KG1 (cell line): ENCODE measurements at regions not wholly inside any gene's neighbourhood (a gene's known extent, or its start where the extent isn't known, plus 50 kb on each side); places are given as distances from the start of the nearest gene placed in this dataset.

Experiments used
- DNase-seq: peaks from one replicate; lab custom pipeline; 2025; lab: John Stamatoyannopoulos, UW

GRCh38 chr20:60274717-60275116, 316.5 kb downstream of the CDH26 start:
- DNase-seq = no peak

DNA sequence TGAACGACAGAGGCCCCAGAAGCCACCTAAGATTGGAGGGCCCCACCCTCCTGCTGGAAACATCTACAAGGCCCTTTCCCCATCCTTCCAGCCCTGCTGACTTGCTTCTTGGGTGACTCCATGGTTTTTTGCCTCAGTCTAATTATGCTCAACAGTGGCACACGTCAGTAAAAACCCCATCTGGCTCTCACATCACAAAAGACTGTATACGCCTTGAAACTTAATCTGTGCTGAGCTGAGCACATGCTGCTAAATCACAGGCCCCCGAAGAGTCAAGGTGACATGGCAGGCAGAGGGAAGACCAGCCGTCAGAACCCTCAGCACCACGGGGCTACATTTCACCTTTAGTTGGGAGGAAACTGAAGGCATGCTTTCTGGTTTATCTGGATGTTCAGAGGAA, 323.1 kb downstream of the CDH26 start:
- DNase-seq = no peak

DNA sequence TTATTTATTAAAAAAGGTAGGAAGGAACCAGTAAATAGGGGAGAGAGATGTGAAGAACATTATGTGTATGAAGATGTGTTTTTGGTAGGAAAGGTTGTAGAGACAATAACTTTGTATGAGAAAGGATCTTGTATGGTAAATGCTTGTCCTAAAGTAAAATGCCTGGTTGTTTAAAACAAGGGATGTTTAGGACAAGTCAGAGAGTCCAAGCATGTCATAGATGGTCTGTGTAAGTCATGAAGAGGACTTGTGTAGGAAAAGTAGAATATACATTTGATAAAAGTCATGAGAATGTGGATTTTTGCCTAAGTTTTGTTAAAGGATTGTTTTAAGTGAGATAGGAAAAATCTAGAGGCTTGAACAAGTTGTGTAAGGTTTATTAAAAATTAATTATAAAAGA, 325.1 kb downstream of the CDH26 start:
- no peak for DNase-seq

- DNase-seq = no peak
Measured at GRCh38 chr20:60286764-60287163, 328.5 kb downstream of the CDH26 start.

- DNase-seq = no peak
Measured at GRCh38 chr20:60288945-60289344, 330.7 kb downstream of the CDH26 start.

DNA sequence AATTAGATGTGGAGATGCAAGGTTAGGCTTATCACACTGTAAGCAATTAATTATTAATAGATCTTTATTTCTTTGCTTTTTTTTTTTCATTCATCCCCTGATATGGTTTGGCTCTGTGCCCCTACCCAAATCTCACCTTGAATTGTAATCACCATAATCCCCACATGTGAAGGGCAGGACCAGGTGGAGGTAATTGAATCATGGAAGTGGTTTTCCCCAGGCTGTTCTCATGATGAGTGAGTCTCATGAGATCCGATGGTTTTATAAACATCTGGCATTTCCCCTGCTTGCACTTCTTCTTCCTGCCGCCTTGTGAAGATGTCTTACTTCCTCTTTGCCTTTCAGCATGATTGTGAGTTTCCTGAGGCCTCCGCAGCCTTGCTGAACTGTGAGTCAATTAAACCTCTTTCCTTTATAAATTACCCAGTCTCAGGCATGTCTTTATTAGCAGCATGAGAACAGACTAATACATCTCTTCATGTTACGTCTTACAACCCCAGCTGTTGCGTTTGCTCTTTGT, 333.8 kb downstream of the CDH26 start:
- DNase-seq = peak; percentile 0

GRCh38 chr20:60294632-60295031, 336.4 kb downstream of the CDH26 start:
- no peak for DNase-seq

GRCh38 chr20:60295214-60295613, 337.0 kb downstream of the CDH26 start:
- DNase-seq = no peak

DNA sequence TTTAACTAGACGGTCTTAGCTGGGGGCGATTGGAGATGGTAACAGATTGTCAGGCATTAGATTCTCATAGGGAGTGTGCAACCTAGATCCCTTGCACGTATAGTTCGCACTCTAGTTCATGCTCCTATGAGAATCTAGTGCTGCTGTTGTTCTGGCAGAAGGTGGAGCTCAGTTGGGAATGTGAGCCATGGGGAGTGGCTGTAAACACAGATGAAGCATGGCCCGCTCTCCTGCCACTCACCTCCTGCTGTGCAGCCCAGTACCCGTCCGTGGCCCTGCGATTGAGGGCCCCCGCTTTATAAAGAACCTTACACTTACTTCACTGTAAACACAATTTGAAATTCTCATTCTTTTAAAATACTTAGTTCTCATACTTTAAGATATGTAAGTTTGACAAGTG, 339.4 kb downstream of the CDH26 start:
- DNase-seq = no peak

DNA sequence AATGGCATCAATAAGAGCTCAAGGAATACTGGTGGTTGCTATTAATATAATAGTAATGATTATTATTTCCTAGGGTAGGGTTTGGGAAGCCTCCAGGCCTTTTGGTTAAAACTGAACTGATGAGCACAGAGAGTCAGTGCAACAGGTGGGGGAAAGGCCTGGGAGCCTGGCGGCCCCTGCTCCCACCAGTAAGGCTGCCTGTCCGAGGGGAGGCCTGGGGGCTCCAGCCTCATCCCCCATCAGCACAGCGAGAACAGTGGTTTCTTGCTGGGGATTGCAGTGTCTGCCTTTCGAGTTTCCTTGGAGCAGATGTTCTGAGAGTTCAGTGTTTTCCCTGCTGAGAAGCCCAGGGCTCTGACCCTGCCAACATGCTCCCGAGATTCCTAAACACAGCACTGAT, 340.4 kb downstream of the CDH26 start:
- DNase-seq = no peak

- no peak for DNase-seq
Measured at GRCh38 chr20:60299951-60300350, 341.7 kb downstream of the CDH26 start.

GRCh38 chr20:60300374-60300773, 342.2 kb downstream of the CDH26 start:
- DNase-seq = no peak

GRCh38 chr20:60302875-60303274, 344.7 kb downstream of the CDH26 start:
- no peak for DNase-seq

GRCh38 chr20:60304026-60304590, 345.9 kb downstream of the CDH26 start:
- DNase-seq = no peak

GRCh38 chr20:60304931-60305330, 346.7 kb downstream of the CDH26 start:
- no peak for DNase-seq

- no peak for DNase-seq
Measured at GRCh38 chr20:60306105-60306504, 347.9 kb downstream of the CDH26 start.

DNA sequence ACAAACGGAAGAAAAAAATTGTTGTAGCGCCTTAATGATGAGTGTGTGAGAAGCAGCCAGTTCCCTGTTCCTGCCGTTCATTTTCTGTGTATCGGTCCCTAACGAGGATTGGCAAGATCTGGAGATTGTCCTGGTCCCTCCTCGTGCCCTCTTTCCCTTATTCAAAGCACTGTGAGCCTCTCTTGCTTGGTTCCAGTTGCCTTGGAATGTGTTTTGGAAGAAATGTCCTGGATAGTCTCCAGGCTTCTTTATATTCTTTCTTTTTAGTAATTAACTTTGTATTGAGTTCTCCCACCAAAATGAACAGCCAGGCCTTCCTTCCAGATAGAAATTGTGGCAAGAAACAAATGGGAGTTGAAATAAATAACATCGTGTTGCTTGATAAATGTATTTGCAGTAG, 348.3 kb downstream of the CDH26 start:
- no peak for DNase-seq

DNA sequence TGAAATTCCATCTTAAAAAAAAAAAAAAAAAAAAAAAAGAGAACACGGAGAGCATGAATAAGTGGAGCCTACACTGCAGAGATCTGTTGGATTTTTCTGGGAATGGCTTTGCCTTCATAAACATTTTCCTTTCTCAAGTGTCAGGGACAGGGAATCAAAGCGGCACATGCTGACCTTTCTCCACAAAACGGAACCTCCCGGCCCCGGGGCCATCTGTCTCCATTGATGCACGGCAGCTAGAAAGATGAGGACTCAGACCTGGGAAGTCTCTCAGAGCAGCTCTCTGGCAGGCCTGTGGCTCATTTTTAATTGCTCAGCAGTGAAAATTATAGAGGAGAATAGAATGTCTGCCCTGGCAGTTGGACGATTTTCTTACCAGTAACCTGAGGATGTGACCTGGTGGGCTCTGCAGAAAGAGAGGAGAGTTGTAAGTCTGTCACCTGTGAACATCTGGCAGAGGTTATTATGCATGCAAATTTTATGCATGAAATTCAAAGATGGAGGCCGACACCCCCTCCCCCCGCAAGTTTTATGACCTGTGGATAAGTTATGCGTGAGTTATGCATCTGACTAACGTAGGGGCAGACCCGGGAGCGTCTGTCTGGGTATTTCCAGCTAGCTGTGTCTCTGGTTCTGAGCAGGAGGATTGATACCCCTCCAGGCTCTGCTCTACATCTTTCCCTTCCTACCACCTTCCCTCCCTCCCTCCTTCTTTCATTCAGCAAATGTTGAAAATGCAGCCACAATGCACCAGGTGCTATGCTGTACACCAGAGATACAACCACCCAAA, 352.5 kb downstream of the CDH26 start:
- DNase-seq = no peak

GRCh38 chr20:60313191-60313590, 355.0 kb downstream of the CDH26 start:
- no peak for DNase-seq

DNA sequence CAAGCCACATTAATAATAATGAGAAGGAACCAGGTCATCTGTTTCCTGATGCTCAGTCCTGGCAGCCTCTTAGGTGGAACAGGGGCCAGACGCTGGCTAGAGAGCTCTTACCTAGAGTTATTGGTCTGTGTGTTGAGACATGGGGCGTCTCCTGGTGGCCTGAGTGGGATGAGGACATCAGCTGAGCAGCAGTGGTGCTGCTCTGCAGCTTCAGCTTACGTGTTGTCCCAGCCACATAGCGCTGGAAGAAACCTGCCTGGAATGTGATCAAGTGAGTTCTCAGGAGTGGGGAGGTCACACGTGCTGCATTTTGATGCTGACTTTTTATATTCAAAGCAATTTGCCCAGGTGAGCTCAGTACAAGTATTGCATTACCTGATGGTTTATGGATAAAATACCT, 355.4 kb downstream of the CDH26 start:
- DNase-seq = no peak

DNA sequence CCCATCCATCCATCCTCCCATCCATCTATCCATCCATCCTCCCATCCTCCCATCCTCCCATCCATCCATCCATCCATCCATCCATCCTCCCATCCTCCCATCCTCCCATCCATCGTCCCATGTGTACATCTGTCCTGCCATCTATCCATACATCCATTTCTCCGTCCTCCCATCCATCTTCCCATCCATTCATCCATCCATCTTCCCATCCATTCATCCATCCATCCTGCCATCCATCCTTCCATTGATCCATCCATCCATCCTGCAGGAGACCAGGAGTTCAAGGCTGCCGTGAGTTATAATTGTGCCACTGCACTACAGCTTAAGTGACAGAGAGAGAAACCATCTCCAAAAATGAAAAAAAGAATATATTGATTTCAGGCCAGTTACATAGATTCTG, 356.5 kb downstream of the CDH26 start:
- no peak for DNase-seq

DNA sequence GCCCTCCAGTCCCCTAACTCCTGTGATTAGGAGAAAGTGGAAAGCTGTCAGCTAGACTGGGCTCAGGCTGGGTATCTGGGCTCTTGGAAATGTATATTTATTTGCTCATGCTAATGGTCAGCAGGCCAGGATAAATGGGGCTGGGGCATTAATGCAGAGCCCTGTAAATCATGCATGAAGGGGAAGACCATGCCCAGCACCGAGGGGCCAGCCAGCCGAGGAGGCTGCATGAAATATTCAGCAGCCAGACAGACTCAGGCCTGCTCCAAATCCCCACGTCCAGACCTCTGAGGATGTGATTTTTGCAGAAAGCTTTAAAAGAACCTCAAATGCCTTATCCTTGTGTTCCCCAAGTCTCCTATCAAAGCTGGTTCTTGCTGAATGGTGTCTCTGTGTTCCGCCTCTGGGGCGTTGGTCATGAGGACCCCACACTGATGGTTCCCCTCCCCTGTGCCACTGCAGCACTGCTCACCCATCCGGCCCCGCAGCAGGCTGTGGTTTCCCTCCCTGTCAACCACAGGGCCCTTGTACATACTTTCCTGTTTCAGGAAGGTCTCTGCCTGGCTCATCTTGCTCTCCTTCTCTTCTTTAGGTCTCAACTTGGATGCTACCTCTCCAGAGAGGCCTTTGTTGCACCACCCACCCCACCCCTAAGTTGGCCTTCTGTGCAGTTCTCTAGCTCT, 358.4 kb downstream of the CDH26 start:
- no peak for DNase-seq

GRCh38 chr20:60317401-60317800, 359.2 kb downstream of the CDH26 start:
- no peak for DNase-seq
